C4-2B (cell line): ENCODE measurements at regions not wholly inside any gene's neighbourhood (a gene's known extent, or its start where the extent isn't known, plus 50 kb on each side); places are given as distances from the start of the nearest gene placed in this dataset.

Experiments
- ZFX ChIP-seq: fragments of 450-650 bp; IDR thresholded peaks from 2 replicates; pipeline ENCODE4 v1.6.1; 2017
- TF ChIP-seq, protein P1 (sequence below): fragments of 450-650 bp; conservative IDR thresholded peaks from 2 replicates; pipeline ENCODE4 v1.5.1; 2017; ENCODE audit warnings: mild to moderate bottlenecking

- TF ChIP-seq, protein P1, sequence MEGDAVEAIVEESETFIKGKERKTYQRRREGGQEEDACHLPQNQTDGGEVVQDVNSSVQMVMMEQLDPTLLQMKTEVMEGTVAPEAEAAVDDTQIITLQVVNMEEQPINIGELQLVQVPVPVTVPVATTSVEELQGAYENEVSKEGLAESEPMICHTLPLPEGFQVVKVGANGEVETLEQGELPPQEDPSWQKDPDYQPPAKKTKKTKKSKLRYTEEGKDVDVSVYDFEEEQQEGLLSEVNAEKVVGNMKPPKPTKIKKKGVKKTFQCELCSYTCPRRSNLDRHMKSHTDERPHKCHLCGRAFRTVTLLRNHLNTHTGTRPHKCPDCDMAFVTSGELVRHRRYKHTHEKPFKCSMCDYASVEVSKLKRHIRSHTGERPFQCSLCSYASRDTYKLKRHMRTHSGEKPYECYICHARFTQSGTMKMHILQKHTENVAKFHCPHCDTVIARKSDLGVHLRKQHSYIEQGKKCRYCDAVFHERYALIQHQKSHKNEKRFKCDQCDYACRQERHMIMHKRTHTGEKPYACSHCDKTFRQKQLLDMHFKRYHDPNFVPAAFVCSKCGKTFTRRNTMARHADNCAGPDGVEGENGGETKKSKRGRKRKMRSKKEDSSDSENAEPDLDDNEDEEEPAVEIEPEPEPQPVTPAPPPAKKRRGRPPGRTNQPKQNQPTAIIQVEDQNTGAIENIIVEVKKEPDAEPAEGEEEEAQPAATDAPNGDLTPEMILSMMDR = no peak
- TF ChIP-seq ZFX = no peak
These were observed 1150.8 kb upstream of the FANCL start for GRCh38 chr2:59391896-59392295.
